Skin of body (tissue), 1 donor: ENCODE measurements at regions not wholly inside any gene's neighbourhood (a gene's known extent, or its start where the extent isn't known, plus 50 kb on each side); places are given as distances from the start of the nearest gene placed in this dataset.
"Not testable (repeated sequence)": the region's sequence is repeated elsewhere in the genome, so short reads cannot be mapped to it uniquely, and the experiment has no call there.

Source experiments
- DNase-seq: peaks from one replicate; lab custom pipeline; 2025; lab: John Stamatoyannopoulos, UW

DNA sequence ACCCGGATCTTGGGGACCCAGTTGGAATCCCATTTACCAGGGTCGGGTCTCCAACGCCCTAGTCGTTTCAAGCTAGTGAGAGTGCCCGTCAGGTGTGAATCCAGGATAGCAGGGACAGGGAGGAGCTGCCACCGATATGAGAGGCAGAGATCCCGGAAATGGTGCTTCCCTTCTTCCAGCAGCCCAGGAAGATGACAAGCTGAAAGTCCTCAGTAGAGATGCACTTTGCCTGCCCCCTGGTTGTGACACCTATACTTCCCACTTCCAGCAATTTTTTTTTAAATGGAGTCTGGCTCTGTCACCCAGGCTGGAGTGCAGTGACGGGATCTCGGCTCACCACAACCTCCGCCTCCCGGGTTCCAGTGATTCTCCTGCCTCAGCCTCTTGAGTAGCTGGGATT, 503.0 kb downstream of the NTRK3 start:
- DNase-seq = no peak

DNA sequence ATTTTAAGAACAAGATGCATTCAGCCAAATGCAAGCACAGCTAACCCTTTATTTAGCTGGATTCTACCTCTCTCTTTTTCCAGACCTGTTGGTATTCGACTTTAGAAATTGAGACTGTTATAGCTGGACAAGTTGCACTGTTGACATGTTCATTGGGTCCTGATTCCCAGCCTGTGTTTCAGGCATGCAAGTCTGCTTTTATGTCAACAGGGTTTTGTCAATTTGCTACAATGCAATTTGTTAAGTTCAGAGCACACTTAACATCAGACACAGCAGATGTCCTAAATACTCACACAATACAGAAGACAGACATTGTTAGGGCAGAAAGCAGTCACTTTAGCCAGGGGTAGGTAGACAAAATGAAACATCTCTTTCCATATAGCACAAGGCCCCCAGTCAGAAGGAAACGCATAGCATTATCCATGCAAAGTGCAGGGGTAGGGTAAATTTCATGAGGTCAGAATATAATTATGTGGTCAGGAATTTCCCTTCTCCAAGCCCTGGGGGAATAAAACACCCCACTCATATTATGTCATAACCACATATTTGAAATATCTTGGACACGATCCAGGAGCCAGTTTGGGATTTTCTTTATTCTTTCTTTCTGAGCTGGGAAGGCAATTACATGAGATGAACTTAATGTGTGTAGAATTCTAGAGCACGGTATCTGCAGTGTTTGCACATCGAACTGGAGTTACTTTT, 504.1 kb downstream of the NTRK3 start:
- peak; percentile 39 for DNase-seq

DNA sequence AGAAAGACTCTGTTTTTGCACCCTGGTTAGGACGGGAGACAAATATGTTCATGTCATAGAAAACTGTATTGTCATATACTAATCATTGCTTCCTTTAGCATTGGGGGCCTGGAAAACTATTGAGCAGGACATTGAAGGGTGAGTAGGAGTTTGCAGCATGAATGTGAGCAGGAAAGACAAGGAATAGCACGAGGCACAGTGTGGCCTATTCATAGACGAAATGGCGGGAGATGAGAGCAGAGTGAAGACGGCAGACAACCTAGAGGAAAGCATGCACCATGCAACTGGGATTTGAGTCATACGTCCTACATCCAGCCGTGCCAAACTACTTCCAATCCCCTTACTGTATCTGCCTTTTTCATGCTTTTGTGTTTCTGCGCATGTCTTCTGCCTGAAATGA, 508.1 kb downstream of the NTRK3 start:
- no peak for DNase-seq

- no peak for DNase-seq
Observed at GRCh38 chr15:87747087-87747486, 509.5 kb downstream of the NTRK3 start.

- peak; percentile 82 for DNase-seq
Observed at GRCh38 chr15:87746333-87746732, 510.2 kb downstream of the NTRK3 start.

GRCh38 chr15:87744815-87745214, 511.7 kb downstream of the NTRK3 start:
- no peak for DNase-seq

DNA sequence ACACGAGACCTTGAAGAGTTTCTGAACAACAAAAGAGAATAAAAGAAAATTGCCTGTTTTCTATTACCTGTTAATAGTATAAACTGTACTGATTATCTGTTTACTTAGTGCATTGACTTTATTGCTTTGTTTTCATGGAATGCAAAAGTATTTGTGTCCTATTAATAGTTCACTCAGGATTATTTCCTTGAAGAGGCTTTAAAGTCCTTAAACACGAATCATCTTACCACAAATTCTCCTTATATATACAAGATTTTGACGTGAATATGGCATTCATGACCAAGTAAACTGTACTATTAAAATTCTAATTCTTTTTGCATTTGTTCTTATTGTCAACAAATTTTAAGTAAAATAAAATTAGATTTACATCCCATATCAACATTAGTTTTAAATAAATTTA, 513.0 kb downstream of the NTRK3 start:
- no peak for DNase-seq

GRCh38 chr15:87741350-87741749, 515.2 kb downstream of the NTRK3 start:
- no peak for DNase-seq

GRCh38 chr15:87740655-87741344, 515.7 kb downstream of the NTRK3 start:
- no peak for DNase-seq

GRCh38 chr15:87739866-87740265, 516.7 kb downstream of the NTRK3 start:
- DNase-seq = no peak

- no peak for DNase-seq
Observed at GRCh38 chr15:87739081-87739480, 517.5 kb downstream of the NTRK3 start.

DNA sequence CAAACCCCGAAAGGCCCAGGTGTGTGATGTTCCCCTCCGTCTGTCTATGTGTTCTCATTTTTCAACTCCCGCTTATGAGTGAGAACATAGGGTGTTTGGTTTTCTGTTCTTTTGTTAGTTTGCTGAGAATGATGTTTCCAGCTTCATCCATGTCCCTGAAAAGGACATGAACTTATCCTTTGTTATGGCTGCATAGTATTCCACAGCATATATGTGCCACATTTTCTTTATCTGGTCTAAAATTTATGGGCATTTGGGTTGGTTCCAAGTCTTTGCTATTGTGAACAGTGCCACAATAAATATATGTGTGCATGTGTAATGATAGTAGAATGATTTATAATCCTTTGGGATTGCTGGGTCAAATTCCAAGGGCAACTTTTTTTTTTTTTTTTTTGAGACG, 519.1 kb downstream of the NTRK3 start:
- DNase-seq = not testable (repeated sequence)

- no peak for DNase-seq
Observed at GRCh38 chr15:87736891-87737389, 519.6 kb downstream of the NTRK3 start.

DNA sequence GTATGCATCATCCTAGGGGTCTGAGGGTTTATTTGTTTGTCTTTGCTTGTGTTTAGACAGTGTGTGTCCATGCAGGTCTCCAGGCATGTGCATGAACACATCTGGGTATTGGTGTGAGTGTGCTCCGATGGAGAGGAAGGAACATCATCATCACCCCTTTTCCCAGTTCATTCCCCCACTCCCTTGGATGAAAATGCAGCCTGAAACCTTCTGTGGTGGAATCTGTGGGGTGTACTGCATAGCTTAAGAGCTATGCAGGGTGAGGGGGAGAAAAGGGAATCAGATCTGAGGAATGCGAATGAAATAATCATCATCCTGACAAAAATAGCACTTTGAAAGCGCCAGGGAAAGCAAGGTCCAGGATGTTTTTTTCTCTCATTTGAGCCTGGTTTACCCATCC, 520.1 kb downstream of the NTRK3 start:
- DNase-seq = no peak

GRCh38 chr15:87735522-87735921, 521.0 kb downstream of the NTRK3 start:
- no peak for DNase-seq

DNA sequence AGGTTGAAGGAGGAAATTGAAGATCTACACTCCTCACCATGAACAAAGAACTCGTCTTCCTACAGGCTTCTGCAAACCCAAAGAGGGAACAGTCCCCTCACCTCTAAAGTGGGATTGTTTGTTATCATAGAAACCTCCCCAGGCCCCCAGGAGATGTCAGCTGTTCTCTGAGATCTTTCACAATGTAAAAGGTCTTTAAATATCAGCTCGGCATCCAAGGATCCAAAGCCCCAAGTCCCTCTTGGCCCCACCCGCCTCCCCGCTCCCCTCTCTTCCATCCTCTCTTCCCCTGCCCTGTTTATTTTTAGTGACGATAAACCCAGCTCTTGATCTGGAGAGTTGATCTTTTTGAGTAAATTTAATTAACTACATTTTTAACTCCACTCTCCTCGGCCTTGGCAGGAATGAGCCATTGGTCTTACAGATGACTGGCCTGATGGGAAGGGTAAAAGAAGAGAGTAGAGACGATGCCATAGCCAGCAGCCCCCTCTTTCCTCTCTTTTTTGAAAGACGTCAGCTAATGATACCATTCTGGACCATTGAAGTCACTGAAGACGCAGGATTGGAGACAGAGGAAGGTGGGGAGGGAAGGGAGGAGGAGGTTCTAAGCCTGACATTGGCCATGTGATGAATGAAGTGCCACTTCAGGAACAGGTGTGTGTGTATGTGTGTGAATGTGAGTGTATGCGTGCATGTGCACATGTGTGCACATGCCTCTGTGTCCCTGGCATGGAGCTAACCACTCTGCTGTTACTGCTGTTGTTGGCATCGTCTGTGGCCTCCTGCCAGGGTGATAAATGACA, 521.8 kb downstream of the NTRK3 start:
- DNase-seq = no peak

DNA sequence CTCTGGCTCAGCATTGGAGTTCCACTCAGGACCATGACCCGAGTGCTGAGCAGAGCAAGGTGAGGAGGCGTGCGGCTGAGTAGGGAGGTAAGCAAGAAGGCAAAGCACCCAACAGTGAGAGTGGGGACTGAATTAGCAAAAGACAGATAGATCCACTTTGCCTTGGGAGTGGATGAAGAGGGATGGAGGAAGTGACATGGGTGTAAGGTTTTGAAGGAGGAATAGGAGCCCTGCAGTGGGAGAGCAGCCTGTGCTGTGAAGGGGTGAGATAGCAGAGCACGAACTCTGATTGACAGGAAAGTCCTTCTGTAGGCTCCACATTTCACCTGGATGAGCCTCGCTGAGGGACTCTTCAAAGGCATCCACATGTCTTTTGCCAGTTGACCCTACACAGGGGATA, 522.6 kb downstream of the NTRK3 start:
- no peak for DNase-seq

DNA sequence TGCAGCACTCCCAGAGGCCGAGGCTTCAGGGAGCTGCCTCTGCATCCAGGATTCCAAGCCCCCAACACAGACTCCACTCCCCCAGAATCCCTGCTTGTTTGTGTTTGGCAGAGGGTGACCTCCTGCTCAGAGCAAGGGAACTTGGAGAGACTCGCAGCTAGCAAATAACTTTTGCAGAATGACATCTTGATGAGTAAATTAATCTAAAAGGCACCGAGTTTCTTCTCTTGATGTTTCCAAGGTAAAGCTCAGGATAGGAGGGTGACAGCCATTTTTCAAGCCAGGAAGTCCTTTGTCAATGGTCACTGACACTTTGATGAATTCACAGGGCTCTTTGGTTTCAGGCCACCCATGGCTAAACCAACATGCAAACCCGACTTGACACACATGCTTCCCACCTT, 523.0 kb downstream of the NTRK3 start:
- DNase-seq = no peak

DNA sequence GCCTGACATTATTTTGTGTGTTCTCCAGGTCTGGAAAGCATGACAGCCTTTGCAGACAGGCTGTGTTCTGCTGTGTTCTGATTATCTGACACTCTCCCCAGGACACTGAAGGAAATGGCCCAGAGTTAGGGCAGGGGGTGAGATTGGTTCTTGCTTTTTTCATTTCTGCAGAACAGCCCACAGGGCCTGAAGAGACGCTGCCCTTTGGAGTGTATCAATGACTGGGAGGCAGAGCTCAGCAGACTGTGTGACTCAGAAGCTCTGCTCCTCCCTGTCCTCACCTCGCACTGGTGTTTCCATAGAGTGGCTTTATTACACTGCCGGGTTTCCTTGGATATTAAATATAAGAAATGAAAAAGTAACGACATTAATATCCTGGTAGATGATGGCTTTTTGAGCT, 523.6 kb downstream of the NTRK3 start:
- DNase-seq = no peak

DNA sequence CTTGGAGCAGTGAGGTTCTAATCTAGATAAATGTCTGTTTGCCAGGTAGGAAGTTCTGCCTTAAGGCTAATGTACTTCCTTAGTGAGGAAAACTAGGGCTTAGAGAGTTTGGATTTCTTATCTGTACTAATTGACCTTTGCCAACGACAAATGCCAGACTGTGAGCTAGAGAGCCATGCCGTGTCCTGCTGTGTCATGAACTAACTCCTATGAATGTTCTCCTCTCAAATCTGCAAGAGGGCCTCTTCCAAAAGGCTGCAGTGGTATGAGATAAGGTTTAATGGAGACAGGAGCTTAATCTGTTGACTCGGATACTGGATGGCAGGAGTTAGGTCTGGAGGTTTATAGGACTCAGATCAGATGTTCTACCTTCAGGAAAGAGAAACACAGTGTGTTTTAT, 524.9 kb downstream of the NTRK3 start:
- DNase-seq = no peak

- DNase-seq = no peak
Observed at GRCh38 chr15:87730706-87731105, 525.8 kb downstream of the NTRK3 start.

- no peak for DNase-seq
Observed at GRCh38 chr15:87728998-87729397, 527.5 kb downstream of the NTRK3 start.
